NCI-H1048 (cell line): ENCODE measurements at regions not wholly inside any gene's neighbourhood (a gene's known extent, or its start where the extent isn't known, plus 50 kb on each side); places are given as distances from the start of the nearest gene placed in this dataset.

Experiments
- DNase-seq: peaks from one replicate; lab custom pipeline; 2025; lab: John Stamatoyannopoulos, UW

GRCh38 chr17:70021726-70022125 is 53.3 kb upstream of the KCNJ16 start:
- no peak for DNase-seq

- DNase-seq = no peak
Measured at GRCh38 chr17:70022175-70022574, 52.9 kb upstream of the KCNJ16 start.

GRCh38 chr17:70024253-70024652 is 50.8 kb upstream of the KCNJ16 start:
- no peak for DNase-seq
